Activated CD4-positive, alpha-beta T cell treated with anti-CD3 and anti-CD28 coated beads for 36 hours (primary cell): ENCODE measurements at regions not wholly inside any gene's neighbourhood (a gene's known extent, or its start where the extent isn't known, plus 50 kb on each side); places are given as distances from the start of the nearest gene placed in this dataset.
"Not testable (repeated sequence)": the region's sequence is repeated elsewhere in the genome, so short reads cannot be mapped to it uniquely, and the experiment has no call there.

Experiments used
- ATAC-seq: fragments of 200-7000 bp; cut with Tn5 transposase; one replicate; pipeline ENCODE4 v1.10.0; 2021; ENCODE audit warnings: mild to moderate bottlenecking, moderate library complexity
- CTCF ChIA-PET: fragments of 350-600 bp; sonication (Branson Sonifier 250); formaldehyde crosslinking; loops from one replicate; lab custom pipeline; 2021; ENCODE audit warnings: antibody characterized with exemption; lab: Charles Lee
- POLR2A ChIA-PET: fragments of 350-600 bp; sonication (Branson Sonifier 250); formaldehyde crosslinking; loops from one replicate; lab custom pipeline; 2021; ENCODE audit warnings: antibody characterized with exemption, inconsistent platforms; lab: Charles Lee
- DNase-seq: peaks from one replicate; pipeline ENCODE4 v3.0.0-alpha.2; 2020
- H3K27ac Mint-ChIP-seq: one replicate; pipeline ENCODE4 v1.8.0; 2021; ENCODE audit warnings: mixed read lengths
- H3K27me3 Mint-ChIP-seq: one replicate; pipeline ENCODE4 v1.8.0; 2021; ENCODE audit warnings: mixed read lengths
- H3K36me3 Mint-ChIP-seq: one replicate; pipeline ENCODE4 v1.8.0; 2021; ENCODE audit warnings: low read depth, mixed read lengths
- H3K4me1 Mint-ChIP-seq: one replicate; pipeline ENCODE4 v1.8.0; 2021; ENCODE audit warnings: mixed read lengths
- H3K4me3 Mint-ChIP-seq: one replicate; pipeline ENCODE4 v1.8.0; 2021; ENCODE audit warnings: mild to moderate bottlenecking, moderate library complexity, mixed read lengths
- H3K9me3 Mint-ChIP-seq: one replicate; pipeline ENCODE4 v1.8.0; 2021; ENCODE audit warnings: low read depth, mixed read lengths
- intact Hi-C, 2 experiments: fragments of 100-400 bp; cut with DNase I in 1 of 2; cut with micrococcal nuclease in 1 of 2; formaldehyde crosslinking; loops; one replicate each; pipeline versions ENCODE4 v1.14.2 to v1.15.1; 2022 to 2024; cut with DNase I, micrococcal nuclease

- ChIA-PET CTCF (no interaction called here), POLR2A (no interaction called here)
- DNase-seq: no peak
- Mint-ChIP-seq H3K9me3 (no peaks in the 10 kb centered on the region), H3K4me1 (no peaks in the 10 kb centered on the region), H3K27ac (no peak overlapping the region), H3K27me3 (peaks cover 5% of the 10 kb centered on the region), H3K4me3 (no peak overlapping the region), H3K36me3 (no peaks in the 10 kb centered on the region)
- intact Hi-C loops: no loop called here
- no peak for ATAC-seq
Measured at GRCh38 chr4:3630598-3631543, 98.6 kb upstream of the LRPAP1 start.

- peaks cover 10% of the 10 kb centered on the region for H3K27me3 Mint-ChIP-seq
- ATAC-seq: no peak
Measured at GRCh38 chr4:3630136-3630597, 97.9 kb upstream of the LRPAP1 start.

GRCh38 chr4:3629665-3630064, 97.4 kb upstream of the LRPAP1 start:
- ATAC-seq (no peak), DNase-seq (no peak)
- H3K4me3 Mint-ChIP-seq: no peak overlapping the region
- no peaks in the 10 kb centered on the region for H3K36me3 Mint-ChIP-seq
- no peaks in the 10 kb centered on the region for H3K4me1 Mint-ChIP-seq
- H3K27ac Mint-ChIP-seq: no peak overlapping the region
- POLR2A ChIA-PET: no interaction called here
- CTCF ChIA-PET: no interaction called here
- H3K27me3 Mint-ChIP-seq: peaks cover 15% of the 10 kb centered on the region
- intact Hi-C loops: no loop called here
- no peaks in the 10 kb centered on the region for H3K9me3 Mint-ChIP-seq

More at GRCh38 chr4:3630136-3630597, 97.9 kb upstream of the LRPAP1 start:
- H3K4me1 Mint-ChIP-seq: no peaks in the 10 kb centered on the region
- H3K27ac Mint-ChIP-seq: no peak overlapping the region
- no peak for DNase-seq
- CTCF ChIA-PET: no interaction called here
- H3K4me3 Mint-ChIP-seq: no peak overlapping the region
- no peaks in the 10 kb centered on the region for H3K9me3 Mint-ChIP-seq
- intact Hi-C loops: no loop called here
- no peaks in the 10 kb centered on the region for H3K36me3 Mint-ChIP-seq
- POLR2A ChIA-PET: no interaction called here

- H3K27ac Mint-ChIP-seq, POLR2A ChIA-PET, H3K9me3 Mint-ChIP-seq, intact Hi-C loops, DNase-seq, ATAC-seq, H3K4me1 Mint-ChIP-seq, H3K4me3 Mint-ChIP-seq, CTCF ChIA-PET, H3K36me3 Mint-ChIP-seq: not testable (repeated sequence)
- peaks cover 15% of the 10 kb centered on the region for H3K27me3 Mint-ChIP-seq
Measured at GRCh38 chr4:3629176-3629575, 97.0 kb upstream of the LRPAP1 start.

GRCh38 chr4:3628868-3629175, 96.6 kb upstream of the LRPAP1 start:
- POLR2A ChIA-PET: no interaction called here
- H3K27me3 Mint-ChIP-seq: peaks cover 15% of the 10 kb centered on the region

GRCh38 chr4:3627967-3628867, 96.0 kb upstream of the LRPAP1 start:
- H3K27ac Mint-ChIP-seq, H3K4me3 Mint-ChIP-seq, H3K4me1 Mint-ChIP-seq, intact Hi-C loops, H3K9me3 Mint-ChIP-seq, CTCF ChIA-PET, DNase-seq, POLR2A ChIA-PET, ATAC-seq, H3K36me3 Mint-ChIP-seq: not testable (repeated sequence)
- H3K27me3 Mint-ChIP-seq: peaks cover 18% of the 10 kb centered on the region

More at GRCh38 chr4:3628868-3629175, 96.6 kb upstream of the LRPAP1 start:
- no peaks in the 10 kb centered on the region for H3K36me3 Mint-ChIP-seq
- ATAC-seq (no peak), DNase-seq (no peak)
- CTCF ChIA-PET: no interaction called here
- no peak overlapping the region for H3K27ac Mint-ChIP-seq
- no peak overlapping the region for H3K4me3 Mint-ChIP-seq
- no peaks in the 10 kb centered on the region for H3K9me3 Mint-ChIP-seq
- intact Hi-C loops: no loop called here
- no peaks in the 10 kb centered on the region for H3K4me1 Mint-ChIP-seq

- POLR2A ChIA-PET, ATAC-seq, H3K4me1 Mint-ChIP-seq, CTCF ChIA-PET, DNase-seq, H3K27ac Mint-ChIP-seq, intact Hi-C loops, H3K4me3 Mint-ChIP-seq, H3K9me3 Mint-ChIP-seq, H3K36me3 Mint-ChIP-seq: not testable (repeated sequence)
- peaks cover 23% of the 10 kb centered on the region for H3K27me3 Mint-ChIP-seq
Measured at GRCh38 chr4:3627456-3627855, 95.2 kb upstream of the LRPAP1 start.

- DNase-seq, POLR2A ChIA-PET, ATAC-seq, H3K4me3 Mint-ChIP-seq, H3K27ac Mint-ChIP-seq, H3K4me1 Mint-ChIP-seq, intact Hi-C loops, H3K9me3 Mint-ChIP-seq, CTCF ChIA-PET, H3K36me3 Mint-ChIP-seq: not testable (repeated sequence)
- peaks cover 31% of the 10 kb centered on the region for H3K27me3 Mint-ChIP-seq
Measured at GRCh38 chr4:3626131-3626884, 94.1 kb upstream of the LRPAP1 start.

- H3K9me3 Mint-ChIP-seq, H3K36me3 Mint-ChIP-seq, H3K4me3 Mint-ChIP-seq, DNase-seq, H3K27ac Mint-ChIP-seq, H3K4me1 Mint-ChIP-seq, intact Hi-C loops, POLR2A ChIA-PET, CTCF ChIA-PET, ATAC-seq: not testable (repeated sequence)
- H3K27me3 Mint-ChIP-seq: peaks cover 31% of the 10 kb centered on the region
Measured at GRCh38 chr4:3625286-3625875, 93.2 kb upstream of the LRPAP1 start.

GRCh38 chr4:3623809-3624329, 91.6 kb upstream of the LRPAP1 start:
- DNase-seq: peak; percentile 19
- H3K36me3 Mint-ChIP-seq, ATAC-seq, H3K4me3 Mint-ChIP-seq, intact Hi-C loops, CTCF ChIA-PET, H3K9me3 Mint-ChIP-seq, H3K27ac Mint-ChIP-seq, H3K4me1 Mint-ChIP-seq: not testable (repeated sequence)
- H3K27me3 Mint-ChIP-seq: peaks cover 29% of the 10 kb centered on the region
- POLR2A ChIA-PET: interaction anchor here (0.7 kb wide), 1 partner anchor 10 kb away, joined by 4 read pairs; no protein-coding TSS in a partner anchor
